DOHH2 (cell line): ENCODE measurements at regions not wholly inside any gene's neighbourhood (a gene's known extent, or its start where the extent isn't known, plus 50 kb on each side); places are given as distances from the start of the nearest gene placed in this dataset.

Experiments
- EZH2phosphoT487 ChIP-seq: fragments of 200-600 bp; sonication (generic); IDR thresholded peaks from 2 replicates; pipeline ENCODE4 v1.6.1; 2017; ENCODE audit warnings: borderline replicate concordance, mild to moderate bottlenecking, antibody characterized with exemption, low read length, moderate library complexity, mixed read lengths
- TF ChIP-seq, protein P1 (sequence below): fragments of 200-600 bp; sonication (generic); IDR thresholded peaks from one replicate; pipeline ENCODE4 v1.5.1; 2014; ENCODE audit warnings: antibody characterized with exemption, mild to moderate bottlenecking, low read depth, low read length; ENCODE audit not compliant: poor library complexity, severe bottlenecking

GRCh38 chr2:225764346-225764745 lies 364.8 kb downstream of the NYAP2 start:
- TF ChIP-seq, protein P1, sequence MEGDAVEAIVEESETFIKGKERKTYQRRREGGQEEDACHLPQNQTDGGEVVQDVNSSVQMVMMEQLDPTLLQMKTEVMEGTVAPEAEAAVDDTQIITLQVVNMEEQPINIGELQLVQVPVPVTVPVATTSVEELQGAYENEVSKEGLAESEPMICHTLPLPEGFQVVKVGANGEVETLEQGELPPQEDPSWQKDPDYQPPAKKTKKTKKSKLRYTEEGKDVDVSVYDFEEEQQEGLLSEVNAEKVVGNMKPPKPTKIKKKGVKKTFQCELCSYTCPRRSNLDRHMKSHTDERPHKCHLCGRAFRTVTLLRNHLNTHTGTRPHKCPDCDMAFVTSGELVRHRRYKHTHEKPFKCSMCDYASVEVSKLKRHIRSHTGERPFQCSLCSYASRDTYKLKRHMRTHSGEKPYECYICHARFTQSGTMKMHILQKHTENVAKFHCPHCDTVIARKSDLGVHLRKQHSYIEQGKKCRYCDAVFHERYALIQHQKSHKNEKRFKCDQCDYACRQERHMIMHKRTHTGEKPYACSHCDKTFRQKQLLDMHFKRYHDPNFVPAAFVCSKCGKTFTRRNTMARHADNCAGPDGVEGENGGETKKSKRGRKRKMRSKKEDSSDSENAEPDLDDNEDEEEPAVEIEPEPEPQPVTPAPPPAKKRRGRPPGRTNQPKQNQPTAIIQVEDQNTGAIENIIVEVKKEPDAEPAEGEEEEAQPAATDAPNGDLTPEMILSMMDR: no peak
- no peak for TF ChIP-seq EZH2phosphoT487
